ENCODE measurements at regions not wholly inside any gene's neighbourhood (a gene's known extent, or its start where the extent isn't known, plus 50 kb on each side); places are given as distances from the start of the nearest gene placed in this dataset.
"Not testable (repeated sequence)": the region's sequence is repeated elsewhere in the genome, so short reads cannot be mapped to it uniquely, and the experiment has no call there.

- H4K8ac ChIP-seq (replicated peaks; ENCODE audit: insufficient read length, low read depth, low read length); H3K23ac ChIP-seq (ENCODE audit: insufficient read length, low read depth, low read length); H3K23me2 ChIP-seq (ENCODE audit: insufficient read length, low read depth, low read length, poor library complexity, severe bottlenecking); H2BK5ac ChIP-seq (ENCODE audit: insufficient read length, low read length); H3K9me3 ChIP-seq (ENCODE audit: control insufficient read depth, low read depth, low read length); H3K79me2 ChIP-seq (ENCODE audit: insufficient read depth, low read length); H4K91ac ChIP-seq (ENCODE audit: insufficient read length, low read depth, low read length); H3K4ac ChIP-seq (ENCODE audit: low read depth, low read length); H3K4me1 ChIP-seq (ENCODE audit: insufficient read depth, low read length); H2BK20ac ChIP-seq (ENCODE audit: low read depth, low read length, poor library complexity, severe bottlenecking); H3K27me3 Mint-ChIP-seq (ENCODE audit: low read depth); H2BK15ac ChIP-seq (ENCODE audit: low read depth, low read length); H2AFZ ChIP-seq (ENCODE audit: low read length); H3K79me1 ChIP-seq (ENCODE audit: insufficient read depth, low read depth, low read length, poor library complexity, severe bottlenecking); H3T11ph ChIP-seq (ENCODE audit: low read length); H4K20me1 ChIP-seq (ENCODE audit: control insufficient read depth, insufficient read depth, insufficient read length); H2AK5ac ChIP-seq (ENCODE audit: insufficient read length, low read length); H3K56ac ChIP-seq (ENCODE audit: insufficient read length, low read depth, low read length); H2BK12ac ChIP-seq (ENCODE audit: insufficient read length, low read depth, low read length); H3K27me3 ChIP-seq (ENCODE audit: insufficient read depth, low read length); H4K5ac ChIP-seq (ENCODE audit: insufficient read length, low read depth, low read length); H3K18ac ChIP-seq (ENCODE audit: insufficient read length, low read depth, low read length); DNase-seq: not testable (repeated sequence)
- Histone ChIP-seq H3K14ac (ENCODE audit: insufficient read depth, low read length) (peak overlapping the region; percentile 80), H3K9ac (ENCODE audit: extremely low read depth, insufficient read length, low read length) (peak overlapping the region; percentile 95), H3K4me2 (ENCODE audit: insufficient read depth, insufficient read length, low read length) (peak overlapping the region; percentile 16), H3K27ac (ENCODE audit: insufficient read length, low read depth, low read length) (peak overlapping the region; percentile 32), H2BK120ac (ENCODE audit: low read depth, low read length, poor library complexity, severe bottlenecking) (peak overlapping the region; percentile 69)
- peaks cover 28 to 29% of the 10 kb centered on the region in 2 experiments for H3K4me1 Mint-ChIP-seq
- WGBS (ENCODE audit: extremely low coverage, insufficient read length, low lambda C conversion rate) = no CpG with 5 or more reads among the region's 18 CpGs
- H3K27ac Mint-ChIP-seq = peak overlapping the region; percentile 95 to 98 (median 97)
- peaks cover 26 to 36% (median 32%) of the 10 kb centered on the region in 3 experiments for H3K36me3 Mint-ChIP-seq (ENCODE audit: insufficient read depth in 1 of 3, low read depth in 3 of 3)
- H3K9me3 Mint-ChIP-seq = peaks cover 4 to 14% of the 10 kb centered on the region in 2 experiments; a peak in 4 of 5 replicates
- peak overlapping the region; percentile 99 to 100 for H3K4me3 Mint-ChIP-seq
Measured at GRCh38 chr4:87924146-87924545, 51.4 kb upstream of the SPP1 start.

All from H9 (cell line).